Calu3 (cell line): ENCODE measurements at regions not wholly inside any gene's neighbourhood (a gene's known extent, or its start where the extent isn't known, plus 50 kb on each side); places are given as distances from the start of the nearest gene placed in this dataset.

ENCODE experiments used
- BruUV-seq: library from RNA; stranded (reverse); fragments of 400-500 nt; replicated peaks from 2 replicates; lab custom pipeline; 2021; lab: Mats Ljungman, UMichigan
- CTCF ChIA-PET: fragments of 300-600 bp; sonication (Branson Sonifier 250); formaldehyde crosslinking; loops from one replicate; lab custom pipeline; 2022; ENCODE audit warnings: antibody characterized with exemption; lab: Charles Lee
- DNase-seq: peaks from one replicate; pipeline ENCODE4 v3.0.0; 2022
- H3K27ac Mint-ChIP-seq: one replicate; pipeline ENCODE4 v1.8.0; 2022; ENCODE audit warnings: mixed read lengths; ENCODE audit not compliant: unreplicated experiment
- H3K27me3 Mint-ChIP-seq: one replicate; pipeline ENCODE4 v1.8.0; 2022; ENCODE audit warnings: mixed read lengths; ENCODE audit not compliant: unreplicated experiment
- H3K36me3 Mint-ChIP-seq: one replicate; pipeline ENCODE4 v1.8.0; 2022; ENCODE audit warnings: mild to moderate bottlenecking, moderate library complexity, mixed read lengths; ENCODE audit not compliant: insufficient read depth, unreplicated experiment
- H3K4me1 Mint-ChIP-seq: one replicate; pipeline ENCODE4 v1.8.0; 2022; ENCODE audit warnings: mild to moderate bottlenecking, low read depth, mixed read lengths; ENCODE audit not compliant: unreplicated experiment
- H3K4me3 Mint-ChIP-seq: one replicate; pipeline ENCODE4 v1.8.0; 2022; ENCODE audit warnings: mild to moderate bottlenecking, low read depth, moderate library complexity, mixed read lengths; ENCODE audit not compliant: unreplicated experiment
- H3K9me3 Mint-ChIP-seq: one replicate; pipeline ENCODE4 v1.8.0; 2022; ENCODE audit warnings: low read depth, mixed read lengths; ENCODE audit not compliant: unreplicated experiment
- CTCF ChIP-seq: fragments of 200-600 bp; IDR thresholded peaks from one replicate; pipeline ENCODE4 v1.8.0; 2022; ENCODE audit warnings: antibody characterized with exemption; ENCODE audit not compliant: unreplicated experiment
- intact Hi-C: fragments of 100-400 bp; cut with micrococcal nuclease; formaldehyde crosslinking; loops from one replicate; pipeline ENCODE4 v1.10.0; 2022; ENCODE audit not compliant: unreplicated experiment

GRCh38 chr4:71184195-71184781 is 154.5 kb upstream of the SLC4A4 start:
- H3K9me3 Mint-ChIP-seq, result no peaks in the 10 kb centered on the region
- no peak overlapping the region for H3K4me3 Mint-ChIP-seq
- CTCF ChIA-PET, result interaction anchor here (0.6 kb wide), 1 partner anchor 526 kb away, joined by 3 read pairs; no protein-coding TSS in a partner anchor
- H3K27me3 Mint-ChIP-seq, result no peaks in the 10 kb centered on the region
- peaks cover 27% of the 10 kb centered on the region for H3K36me3 Mint-ChIP-seq
- BruUV-seq, result no TSS peak
- TF ChIP-seq CTCF, result peak; percentile 16
- DNase-seq, result peak; percentile 26
- intact Hi-C loops, result loop anchor here (5.0 to 10.0 kb wide), 3 partner anchors 81 to 528 kb away; no protein-coding TSS in a partner anchor
- H3K4me1 Mint-ChIP-seq, result no peaks in the 10 kb centered on the region
- H3K27ac Mint-ChIP-seq, result no peak overlapping the region

- intact Hi-C loops, result loop anchor here (10.0 kb wide), 1 partner anchor 80 kb away; no protein-coding TSS in a partner anchor
- H3K27ac Mint-ChIP-seq, result no peak overlapping the region
Observed at GRCh38 chr4:71185037-71185436, 153.8 kb upstream of the SLC4A4 start.

GRCh38 chr4:71186257-71186565 is 152.6 kb upstream of the SLC4A4 start:
- CTCF ChIA-PET, result interaction anchor here (1.3 kb wide), 1 partner anchor 135 kb away, joined by 3 read pairs; no protein-coding TSS in a partner anchor
- peak overlapping the region; percentile 81 for H3K4me3 Mint-ChIP-seq
- DNase-seq, result no peak
- H3K27me3 Mint-ChIP-seq, result no peaks in the 10 kb centered on the region
- intact Hi-C loops, result loop anchor here (10.0 kb wide), 1 partner anchor 79 kb away; no protein-coding TSS in a partner anchor
- no peak overlapping the region for H3K27ac Mint-ChIP-seq
- no peaks in the 10 kb centered on the region for H3K9me3 Mint-ChIP-seq
- TF ChIP-seq CTCF, result no peak
- H3K36me3 Mint-ChIP-seq, result peaks cover 27% of the 10 kb centered on the region
- BruUV-seq, result no TSS peak
- H3K4me1 Mint-ChIP-seq, result peaks cover 13% of the 10 kb centered on the region

More at GRCh38 chr4:71185037-71185436, 153.8 kb upstream of the SLC4A4 start:
- peaks cover 27% of the 10 kb centered on the region for H3K36me3 Mint-ChIP-seq
- TF ChIP-seq CTCF, result no peak
- CTCF ChIA-PET, result interaction anchor here (0.6 to 1.3 kb wide), 3 partner anchors 31 to 134 kb away, joined by 3 to 5 read pairs (median 3); no protein-coding TSS in a partner anchor
- H3K27me3 Mint-ChIP-seq, result no peaks in the 10 kb centered on the region
- DNase-seq, result no peak
- no peak overlapping the region for H3K4me3 Mint-ChIP-seq
- H3K4me1 Mint-ChIP-seq, result peaks cover 3% of the 10 kb centered on the region
- no peaks in the 10 kb centered on the region for H3K9me3 Mint-ChIP-seq
- BruUV-seq, result no TSS peak

GRCh38 chr4:71186566-71187403 is 152.0 kb upstream of the SLC4A4 start:
- H3K27me3 Mint-ChIP-seq, result no peaks in the 10 kb centered on the region
- H3K27ac Mint-ChIP-seq, result no peak overlapping the region
- no peak for TF ChIP-seq CTCF
- peak overlapping the region; percentile 81 for H3K4me3 Mint-ChIP-seq
- CTCF ChIA-PET, result no interaction called here
- no peaks in the 10 kb centered on the region for H3K9me3 Mint-ChIP-seq
- intact Hi-C loops, result loop anchor here (10.0 kb wide), 1 partner anchor 78 kb away; no protein-coding TSS in a partner anchor
- H3K4me1 Mint-ChIP-seq, result peaks cover 13% of the 10 kb centered on the region
- BruUV-seq, result no TSS peak
- H3K36me3 Mint-ChIP-seq, result peaks cover 27% of the 10 kb centered on the region
- DNase-seq, result peak; percentile 70
